ENCODE measurements at regions not wholly inside any gene's neighbourhood (a gene's known extent, or its start where the extent isn't known, plus 50 kb on each side); places are given as distances from the start of the nearest gene placed in this dataset.

GRCh38 chr13:42498521-42498920 lies 75.4 kb upstream of the TNFSF11 start:
- TF ChIP-seq CTCF (IDR thresholded peaks at IDR 0.05; ENCODE audit: poor library complexity, severe bottlenecking), result no peak
- TF ChIP-seq EP300 (conservative IDR thresholded peaks at IDR 0.05; ENCODE audit: poor library complexity, severe bottlenecking), result no peak
- no peak for TF ChIP-seq POLR2AphosphoS5 (IDR thresholded peaks at IDR 0.05)
- TF ChIP-seq EZH2 (IDR thresholded peaks at IDR 0.05; ENCODE audit: borderline replicate concordance, insufficient read depth, low read length, poor library complexity, severe bottlenecking), result no peak
- TF ChIP-seq SMC3 (conservative IDR thresholded peaks at IDR 0.05; ENCODE audit: poor library complexity), result no peak
- no peak for TF ChIP-seq RAD21 (conservative IDR thresholded peaks at IDR 0.05)
- no peak for TF ChIP-seq MXI1 (conservative IDR thresholded peaks at IDR 0.05; ENCODE audit: poor library complexity, severe bottlenecking)
- no peak for TF ChIP-seq TAF1 (IDR thresholded peaks at IDR 0.05; ENCODE audit: low read depth)
- no peak for TF ChIP-seq REST (IDR thresholded peaks at IDR 0.05; ENCODE audit: borderline replicate concordance)

Data from neural cell (in vitro differentiated cells).